Activated CD4-positive, alpha-beta memory T cell treated with anti-CD3 and anti-CD28 coated beads, Interleukin-2, amount 10 ng/mL, durations not matched to agents 7 days and 5 days (primary cell): ENCODE measurements at regions not wholly inside any gene's neighbourhood (a gene's known extent, or its start where the extent isn't known, plus 50 kb on each side); places are given as distances from the start of the nearest gene placed in this dataset.
"Not testable (repeated sequence)": the region's sequence is repeated elsewhere in the genome, so short reads cannot be mapped to it uniquely, and the experiment has no call there.

Source experiments
- CTCF ChIA-PET: fragments of 350-600 bp; sonication (Branson Sonifier 250); formaldehyde crosslinking; loops from one replicate; lab custom pipeline; 2021; ENCODE audit warnings: antibody characterized with exemption, inconsistent platforms; lab: Charles Lee
- POLR2A ChIA-PET: fragments of 350-600 bp; sonication (Branson Sonifier 250); formaldehyde crosslinking; loops from one replicate; lab custom pipeline; 2021; ENCODE audit warnings: antibody characterized with exemption; lab: Charles Lee
- DNase-seq: peaks from one replicate; pipeline ENCODE4 v3.0.0-alpha.2; 2020
- H3K27ac Mint-ChIP-seq: one replicate; pipeline ENCODE4 v1.8.0; 2021; ENCODE audit warnings: mild to moderate bottlenecking, mixed read lengths
- H3K27me3 Mint-ChIP-seq: one replicate; pipeline ENCODE4 v1.8.0; 2021; ENCODE audit warnings: mixed read lengths
- H3K36me3 Mint-ChIP-seq: one replicate; pipeline ENCODE4 v1.8.0; 2021; ENCODE audit warnings: low read depth, mixed read lengths
- H3K4me1 Mint-ChIP-seq: one replicate; pipeline ENCODE4 v1.8.0; 2021; ENCODE audit warnings: mixed read lengths
- H3K4me3 Mint-ChIP-seq: one replicate; pipeline ENCODE4 v1.8.0; 2021; ENCODE audit warnings: mild to moderate bottlenecking, mixed read lengths
- H3K9me3 Mint-ChIP-seq: one replicate; pipeline ENCODE4 v1.8.0; 2021; ENCODE audit warnings: mixed read lengths

DNA sequence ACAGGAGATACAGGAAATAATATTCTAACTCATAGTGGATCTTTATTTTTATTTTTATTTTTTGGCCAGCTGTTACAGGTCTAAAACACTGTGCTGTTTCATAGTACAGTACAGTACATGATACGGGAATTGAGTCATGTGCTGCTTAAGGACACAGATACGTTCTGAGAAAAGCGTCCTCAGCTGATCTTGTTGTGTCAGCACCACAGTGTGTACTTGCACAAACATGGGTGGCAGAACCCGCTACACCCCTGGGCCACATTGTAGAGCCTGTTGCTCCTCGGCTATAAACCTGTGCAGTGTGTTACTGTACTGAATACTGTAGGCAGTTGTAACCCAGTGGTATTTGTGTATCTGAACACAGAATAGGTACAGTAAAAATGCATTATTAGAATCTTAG lies 183.4 kb downstream of the OR4M2 start:
- CTCF ChIA-PET, result interaction anchor here (3.5 kb wide), 1 partner anchor 42 kb away, joined by 14 read pairs; no protein-coding TSS in a partner anchor

DNA sequence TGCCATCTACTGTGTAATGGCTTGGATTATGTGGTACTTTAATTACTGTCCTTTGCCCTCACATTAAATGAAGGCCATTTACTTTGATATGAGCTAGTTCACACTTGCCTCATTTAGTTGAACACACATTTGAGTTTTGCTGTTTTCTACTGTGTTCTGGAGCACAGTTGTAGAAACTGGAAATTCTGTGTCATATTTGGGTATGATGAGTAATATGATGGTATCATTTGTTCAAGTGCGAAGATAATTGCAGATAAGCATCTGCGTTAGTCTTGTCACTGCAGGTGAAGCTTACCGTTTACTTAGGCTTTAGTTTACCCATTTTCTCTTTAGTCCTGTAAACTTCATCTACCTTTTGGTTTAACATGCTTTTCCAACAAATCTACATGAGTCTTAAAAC lies 183.9 kb downstream of the OR4M2 start:
- ChIA-PET CTCF (interaction anchor here (3.5 kb wide), 1 partner anchor 42 kb away, joined by 14 read pairs; no protein-coding TSS in a partner anchor), POLR2A (interaction anchor here (0.6 to 1.6 kb wide), 2 partner anchors 39 to 43 kb away, joined by 3 to 8 read pairs; no protein-coding TSS in a partner anchor)
- H3K4me3 Mint-ChIP-seq, H3K36me3 Mint-ChIP-seq, H3K27ac Mint-ChIP-seq, H3K27me3 Mint-ChIP-seq, H3K9me3 Mint-ChIP-seq, DNase-seq: not testable (repeated sequence)
- peaks cover 19% of the 10 kb centered on the region for H3K4me1 Mint-ChIP-seq

More for the DNA sequence above, 183.4 kb downstream of the OR4M2 start:
- H3K4me3 Mint-ChIP-seq, result no peak overlapping the region
- POLR2A ChIA-PET, result interaction anchor here (0.6 to 1.6 kb wide), 2 partner anchors 38 to 42 kb away, joined by 3 to 8 read pairs; no protein-coding TSS in a partner anchor
- no peaks in the 10 kb centered on the region for H3K9me3 Mint-ChIP-seq
- H3K36me3 Mint-ChIP-seq, result no peaks in the 10 kb centered on the region
- H3K4me1 Mint-ChIP-seq, result peaks cover 19% of the 10 kb centered on the region
- peak; percentile 35 for DNase-seq
- no peaks in the 10 kb centered on the region for H3K27me3 Mint-ChIP-seq
- H3K27ac Mint-ChIP-seq, result no peak overlapping the region

- Mint-ChIP-seq H3K27me3 (no peaks in the 10 kb centered on the region), H3K4me3 (no peak overlapping the region), H3K9me3 (no peaks in the 10 kb centered on the region), H3K27ac (no peak overlapping the region), H3K4me1 (peaks cover 10% of the 10 kb centered on the region), H3K36me3 (no peaks in the 10 kb centered on the region)
- POLR2A ChIA-PET, result interaction anchor here (0.6 to 1.6 kb wide), 2 partner anchors 44 to 1857 kb away, joined by 3 to 8 read pairs; no protein-coding TSS in a partner anchor
- CTCF ChIA-PET, result interaction anchor here (0.7 to 3.5 kb wide), 2 partner anchors 43 to 1911 kb away, joined by 3 to 14 read pairs; no protein-coding TSS in a partner anchor
- peak; percentile 26 for DNase-seq
Measured at GRCh38 chr15:22265056-22265945, 185.0 kb downstream of the OR4M2 start.

DNA sequence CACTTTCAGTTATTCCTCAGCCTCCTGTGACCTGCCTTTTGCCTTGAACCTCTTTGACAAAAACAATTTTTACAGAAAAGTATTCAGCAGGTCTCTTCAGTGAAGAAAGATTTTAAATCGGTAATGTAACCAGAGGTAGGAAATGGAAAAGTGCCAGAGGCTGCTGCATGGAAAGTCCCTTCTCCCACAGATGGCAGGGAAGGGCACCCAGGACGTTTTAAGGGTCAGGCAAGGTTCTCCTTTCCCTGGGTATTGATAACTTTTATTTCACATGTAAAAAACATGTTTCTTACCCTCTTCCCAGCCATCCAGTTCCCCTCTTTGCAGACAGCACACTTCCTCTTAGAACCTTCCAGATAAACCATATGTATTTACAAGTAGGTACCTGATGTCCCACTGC lies 185.6 kb downstream of the OR4M2 start:
- no peak for DNase-seq
- Mint-ChIP-seq H3K27me3 (no peaks in the 10 kb centered on the region), H3K4me1 (peaks cover 5% of the 10 kb centered on the region), H3K4me3 (no peak overlapping the region), H3K27ac (no peak overlapping the region), H3K36me3 (no peaks in the 10 kb centered on the region), H3K9me3 (no peaks in the 10 kb centered on the region)
- CTCF ChIA-PET, result interaction anchor here (3.5 kb wide), 1 partner anchor 44 kb away, joined by 14 read pairs; no protein-coding TSS in a partner anchor
- POLR2A ChIA-PET, result no interaction called here

DNA sequence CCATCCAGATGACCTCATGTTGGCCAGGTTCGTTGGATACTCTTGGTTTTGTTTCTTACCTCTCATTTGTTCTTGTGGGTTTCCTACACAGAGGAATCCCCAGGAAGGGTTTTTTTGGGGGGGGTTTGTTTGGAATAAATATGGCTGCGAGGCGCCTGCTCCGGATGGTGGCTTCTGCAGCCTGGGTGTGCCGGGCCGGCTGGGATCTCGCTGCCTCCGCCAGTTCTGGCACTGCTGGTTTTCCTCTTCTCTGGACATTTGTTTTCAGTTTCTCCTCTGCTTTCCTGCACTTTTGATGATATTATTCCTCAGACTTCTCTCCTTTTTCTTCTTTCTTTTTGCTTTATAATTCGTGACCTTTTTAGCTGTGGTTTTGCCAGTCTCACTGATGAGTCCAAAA lies 187.4 kb downstream of the OR4M2 start:
- no peaks in the 10 kb centered on the region for H3K36me3 Mint-ChIP-seq
- ChIA-PET CTCF (no interaction called here), POLR2A (no interaction called here)

GRCh38 chr15:22268201-22268600 lies 187.9 kb downstream of the OR4M2 start:
- H3K27ac Mint-ChIP-seq, POLR2A ChIA-PET, CTCF ChIA-PET, H3K36me3 Mint-ChIP-seq, H3K4me1 Mint-ChIP-seq, H3K9me3 Mint-ChIP-seq, H3K27me3 Mint-ChIP-seq, H3K4me3 Mint-ChIP-seq, DNase-seq: not testable (repeated sequence)

More for the DNA sequence above, 187.4 kb downstream of the OR4M2 start:
- Mint-ChIP-seq H3K4me3 (no peak overlapping the region), H3K27me3 (no peaks in the 10 kb centered on the region), H3K9me3 (no peaks in the 10 kb centered on the region), H3K4me1 (no peaks in the 10 kb centered on the region), H3K27ac (no peak overlapping the region)
- no peak for DNase-seq

DNA sequence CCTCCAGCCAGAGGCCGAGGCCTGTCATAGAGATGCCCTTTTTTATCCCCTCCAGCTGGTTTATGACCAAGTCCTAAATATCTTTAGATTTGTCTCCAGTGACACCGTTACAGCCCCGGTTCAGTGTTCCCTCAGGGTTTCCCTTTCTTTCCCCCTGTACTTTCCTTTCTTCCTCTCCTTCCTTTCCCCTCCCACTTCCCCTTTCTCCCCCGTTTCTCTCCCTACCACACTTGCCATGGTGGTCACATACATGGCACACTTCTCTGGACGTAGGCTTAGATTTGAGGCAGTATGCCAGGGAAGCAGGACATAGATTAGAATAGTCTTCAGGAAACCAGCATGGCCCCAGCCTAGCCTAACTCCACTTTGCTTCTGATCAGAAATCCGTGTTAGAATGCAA lies 188.3 kb downstream of the OR4M2 start:
- H3K27me3 Mint-ChIP-seq, H3K9me3 Mint-ChIP-seq, DNase-seq, H3K4me1 Mint-ChIP-seq, H3K36me3 Mint-ChIP-seq, H3K4me3 Mint-ChIP-seq, H3K27ac Mint-ChIP-seq, POLR2A ChIA-PET, CTCF ChIA-PET: not testable (repeated sequence)

DNA sequence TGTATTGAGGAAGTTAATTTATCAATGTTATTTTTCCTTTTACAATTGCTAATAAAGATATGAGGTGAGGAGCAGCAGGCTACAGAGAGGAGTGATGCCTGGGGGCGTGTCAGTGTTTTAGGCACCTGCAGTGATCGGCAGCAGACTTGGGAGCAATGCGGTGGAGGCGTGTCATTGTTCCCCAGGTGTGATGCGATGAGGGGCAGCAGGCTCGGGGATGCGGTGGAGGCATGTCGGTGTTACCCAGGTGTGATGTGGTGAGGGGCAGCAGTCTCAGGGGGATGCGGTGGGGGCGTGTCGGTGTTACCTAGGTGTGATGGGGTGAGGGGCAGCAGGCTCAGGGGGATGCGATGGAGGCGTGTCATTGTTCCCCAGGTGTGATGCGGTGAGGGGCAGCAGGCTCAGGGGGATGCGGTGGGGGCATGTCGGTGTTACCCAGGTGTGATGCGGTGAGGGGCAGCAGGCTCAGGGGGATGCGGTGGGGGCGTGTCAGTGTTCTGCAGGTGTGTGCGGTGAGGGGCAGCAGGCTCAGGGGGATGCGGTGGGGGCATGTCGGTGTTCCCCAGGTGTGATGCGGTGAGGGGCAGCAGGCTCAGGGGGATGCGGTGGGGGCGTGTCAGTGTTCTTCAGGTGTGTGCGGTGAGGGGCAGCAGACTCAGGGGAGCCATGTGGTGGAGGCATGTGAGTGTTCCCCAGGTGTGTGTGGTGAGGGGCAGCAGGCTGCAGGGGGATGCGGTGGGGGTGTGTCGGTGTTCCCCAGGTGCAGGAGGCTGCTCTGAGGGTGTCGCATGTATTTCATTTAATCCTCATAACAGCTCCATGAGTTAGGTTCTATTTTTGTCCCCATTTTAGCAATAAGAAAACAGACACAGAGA lies 186.2 kb upstream of the GOLGA6L22 start:
- H3K4me1 Mint-ChIP-seq, POLR2A ChIA-PET, H3K27me3 Mint-ChIP-seq, CTCF ChIA-PET, H3K27ac Mint-ChIP-seq, H3K4me3 Mint-ChIP-seq, H3K36me3 Mint-ChIP-seq, H3K9me3 Mint-ChIP-seq, DNase-seq: not testable (repeated sequence)

DNA sequence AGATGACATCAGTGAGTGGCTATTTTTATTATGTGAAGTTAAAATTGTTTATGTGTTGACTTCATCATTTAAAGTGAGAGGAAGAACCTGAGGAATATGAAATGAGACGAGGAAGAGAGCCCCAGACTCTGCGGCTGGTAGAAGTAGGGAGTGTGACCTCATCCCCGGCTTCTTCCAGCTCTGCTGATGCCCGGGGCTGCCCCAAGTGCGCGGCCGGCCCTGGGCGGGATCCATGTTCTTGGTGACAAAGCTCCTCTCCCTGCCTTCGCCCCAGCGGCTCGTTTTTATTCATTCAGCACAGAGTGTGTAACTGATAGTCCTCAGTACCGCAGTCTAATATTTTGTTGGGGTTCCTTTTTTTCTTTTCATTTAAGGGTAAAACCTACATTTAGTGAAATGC lies 185.5 kb upstream of the GOLGA6L22 start:
- H3K27me3 Mint-ChIP-seq, H3K9me3 Mint-ChIP-seq, DNase-seq, H3K27ac Mint-ChIP-seq, POLR2A ChIA-PET, H3K4me1 Mint-ChIP-seq, H3K36me3 Mint-ChIP-seq, H3K4me3 Mint-ChIP-seq, CTCF ChIA-PET: not testable (repeated sequence)

DNA sequence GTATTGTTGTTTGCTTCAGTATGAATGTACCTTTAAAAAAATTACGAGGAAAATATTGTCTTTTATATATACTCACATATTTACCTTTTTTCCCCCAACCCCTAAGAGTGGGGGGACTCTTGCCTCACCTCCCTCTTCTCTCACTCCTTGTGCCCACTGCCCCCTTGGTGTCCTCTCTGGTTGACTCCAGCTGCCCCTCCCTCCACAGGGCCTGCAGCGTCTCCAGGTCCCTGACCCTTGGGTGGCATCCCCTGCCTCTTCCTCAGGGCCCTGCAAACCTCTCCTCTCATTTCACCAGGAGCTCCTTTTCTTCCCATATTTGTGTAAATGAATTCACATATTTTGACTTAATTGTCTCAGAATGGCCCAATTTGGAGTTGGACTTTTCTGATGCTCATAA lies 184.3 kb upstream of the GOLGA6L22 start:
- DNase-seq, H3K4me3 Mint-ChIP-seq, H3K27me3 Mint-ChIP-seq, H3K4me1 Mint-ChIP-seq, H3K9me3 Mint-ChIP-seq, H3K36me3 Mint-ChIP-seq, H3K27ac Mint-ChIP-seq, POLR2A ChIA-PET, CTCF ChIA-PET: not testable (repeated sequence)

DNA sequence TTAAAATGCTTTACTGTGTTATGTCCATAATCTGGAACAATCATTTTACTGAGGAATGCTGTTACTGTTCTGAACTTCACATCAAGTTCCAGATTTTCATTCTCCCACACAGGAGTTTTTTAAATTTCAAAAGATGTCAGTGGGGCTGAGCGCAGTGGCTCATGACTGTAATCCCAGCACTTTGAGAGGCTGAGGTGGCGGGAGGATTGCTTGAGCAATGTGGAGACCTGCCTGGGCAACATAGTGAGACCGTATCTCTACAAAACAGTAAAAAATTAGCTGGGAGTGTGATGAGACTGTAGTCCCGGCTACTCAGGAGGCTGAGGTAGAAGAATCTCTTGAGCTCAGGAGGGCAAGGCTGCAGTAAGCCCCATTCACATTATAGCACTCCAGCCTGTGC lies 177.9 kb upstream of the GOLGA6L22 start:
- DNase-seq, CTCF ChIA-PET, H3K27me3 Mint-ChIP-seq, H3K9me3 Mint-ChIP-seq, H3K36me3 Mint-ChIP-seq, POLR2A ChIA-PET, H3K4me3 Mint-ChIP-seq, H3K27ac Mint-ChIP-seq, H3K4me1 Mint-ChIP-seq: not testable (repeated sequence)

- H3K4me3 Mint-ChIP-seq, H3K36me3 Mint-ChIP-seq, DNase-seq, H3K9me3 Mint-ChIP-seq, H3K27me3 Mint-ChIP-seq, H3K4me1 Mint-ChIP-seq, POLR2A ChIA-PET, H3K27ac Mint-ChIP-seq: not testable (repeated sequence)
- CTCF ChIA-PET, result interaction anchor here (1.1 kb wide), 1 partner anchor 1927 kb away, joined by 3 read pairs; no protein-coding TSS in a partner anchor
Measured at GRCh38 chr15:22282794-22283533, 175.7 kb upstream of the GOLGA6L22 start.
